ENCODE measurements at regions not wholly inside any gene's neighbourhood (a gene's known extent, or its start where the extent isn't known, plus 50 kb on each side); places are given as distances from the start of the nearest gene placed in this dataset.
"Not testable (repeated sequence)": the region's sequence is repeated elsewhere in the genome, so short reads cannot be mapped to it uniquely, and the experiment has no call there.

GRCh38 chr5:8828596-8829322 lies 717.1 kb downstream of the SEMA5A start:
- DNase-seq, result no peak

GRCh38 chr5:8829323-8830029 lies 716.4 kb downstream of the SEMA5A start:
- DNase-seq, result no peak

GRCh38 chr5:8831251-8831650 lies 714.6 kb downstream of the SEMA5A start:
- no peak for DNase-seq

GRCh38 chr5:8831854-8832253 lies 714.0 kb downstream of the SEMA5A start:
- DNase-seq, result no peak

GRCh38 chr5:8839361-8840055 lies 706.4 kb downstream of the SEMA5A start:
- DNase-seq, result no peak

GRCh38 chr5:8840237-8840636 lies 705.6 kb downstream of the SEMA5A start:
- no peak for DNase-seq

GRCh38 chr5:8840746-8841145 lies 705.1 kb downstream of the SEMA5A start:
- not testable (repeated sequence) for DNase-seq

GRCh38 chr5:8842971-8843551 lies 702.8 kb downstream of the SEMA5A start:
- DNase-seq, result no peak

GRCh38 chr5:8843771-8844170 lies 702.1 kb downstream of the SEMA5A start:
- DNase-seq, result no peak

GRCh38 chr5:8844206-8844605 lies 701.7 kb downstream of the SEMA5A start:
- no peak for DNase-seq

GRCh38 chr5:8844847-8845246 lies 701.0 kb downstream of the SEMA5A start:
- no peak for DNase-seq

- no peak for DNase-seq
Observed at GRCh38 chr5:8845296-8845695, 700.6 kb downstream of the SEMA5A start.

GRCh38 chr5:8848366-8848765 lies 697.5 kb downstream of the SEMA5A start:
- no peak for DNase-seq

GRCh38 chr5:8848997-8849594 lies 696.8 kb downstream of the SEMA5A start:
- no peak for DNase-seq

- no peak for DNase-seq
Observed at GRCh38 chr5:8851101-8851500, 694.8 kb downstream of the SEMA5A start.

- no peak for DNase-seq
Observed at GRCh38 chr5:8857051-8857450, 688.8 kb downstream of the SEMA5A start.

- DNase-seq, result no peak
Observed at GRCh38 chr5:8861764-8862163, 684.1 kb downstream of the SEMA5A start.

- DNase-seq, result no peak
Observed at GRCh38 chr5:8864053-8864452, 681.8 kb downstream of the SEMA5A start.

- DNase-seq, result no peak
Observed at GRCh38 chr5:8865266-8865665, 680.6 kb downstream of the SEMA5A start.

- DNase-seq, result no peak
Observed at GRCh38 chr5:8865686-8866374, 680.0 kb downstream of the SEMA5A start.

- no peak for DNase-seq
Observed at GRCh38 chr5:8868283-8868682, 677.6 kb downstream of the SEMA5A start.

GRCh38 chr5:8869932-8870331 lies 675.9 kb downstream of the SEMA5A start:
- no peak for DNase-seq
